GM12872 (cell line): ENCODE measurements at regions not wholly inside any gene's neighbourhood (a gene's known extent, or its start where the extent isn't known, plus 50 kb on each side); places are given as distances from the start of the nearest gene placed in this dataset.

Experiments
- CTCF ChIP-seq: IDR thresholded peaks from 3 replicates; pipeline ENCODE4 v1.5.1; 2011; ENCODE audit warnings: low read depth, mild to moderate bottlenecking, low read length, moderate library complexity; ENCODE audit not compliant: insufficient read depth

GRCh38 chr11:45436966-45437365, 150.8 kb upstream of the SYT13 start:
- TF ChIP-seq CTCF: no peak

GRCh38 chr11:45436118-45436517, 150.0 kb upstream of the SYT13 start:
- TF ChIP-seq CTCF: no peak

GRCh38 chr11:45435706-45436105, 149.6 kb upstream of the SYT13 start:
- no peak for TF ChIP-seq CTCF

DNA sequence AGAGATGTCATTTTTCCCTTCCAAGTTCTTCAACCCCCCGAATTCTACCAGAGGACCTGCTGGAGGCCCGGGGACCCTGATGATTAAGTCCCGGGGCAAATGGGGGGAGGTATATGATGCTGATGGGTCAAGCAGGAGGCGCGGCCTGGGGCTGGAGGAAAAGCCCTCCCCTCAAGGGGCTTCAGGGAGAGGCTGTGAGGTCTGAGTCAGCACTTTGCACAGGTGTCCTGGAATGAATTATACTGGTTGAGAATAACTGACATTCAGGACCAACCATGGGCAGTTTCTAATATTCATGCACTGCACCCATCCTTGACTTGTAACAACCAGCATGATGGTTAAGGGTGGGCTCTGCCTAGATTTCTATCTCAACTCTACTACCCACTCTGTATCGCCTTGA, 146.8 kb upstream of the SYT13 start:
- TF ChIP-seq CTCF: no peak

GRCh38 chr11:45432100-45432499, 146.0 kb upstream of the SYT13 start:
- no peak for TF ChIP-seq CTCF

GRCh38 chr11:45431046-45432018, 145.2 kb upstream of the SYT13 start:
- no peak for TF ChIP-seq CTCF

DNA sequence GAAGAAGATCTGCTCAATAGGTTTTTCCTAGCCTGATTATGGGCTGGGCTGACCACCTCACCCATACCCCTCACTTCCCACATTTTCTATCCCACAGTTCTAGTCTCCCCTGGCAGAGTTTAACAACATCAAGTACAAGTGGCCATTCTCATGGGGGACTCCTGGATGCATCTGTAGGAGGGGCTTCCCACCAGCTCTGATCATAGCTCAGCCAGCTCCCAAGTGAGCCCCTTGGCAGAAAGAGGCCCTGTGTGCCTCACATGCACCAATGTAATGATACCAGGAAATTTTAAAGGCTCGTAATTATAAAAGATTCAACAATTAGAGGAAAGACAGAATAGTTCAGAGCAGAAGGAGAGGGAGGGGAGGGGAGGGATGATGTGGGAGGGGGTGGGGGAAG, 144.2 kb upstream of the SYT13 start:
- no peak for TF ChIP-seq CTCF
